GM23338 (cell line): ENCODE measurements at regions not wholly inside any gene's neighbourhood (a gene's known extent, or its start where the extent isn't known, plus 50 kb on each side); places are given as distances from the start of the nearest gene placed in this dataset.

Source experiments
- ATAC-seq: fragments of 200-7000 bp; cut with Tn5 transposase; 3 replicates; pipeline ENCODE4 v1.9.1; 2020
- DNase-seq: peaks from one replicate; pipeline ENCODE4 v3.0.0-alpha.2; 2015; ENCODE audit warnings: low spot score
- H2AFZ ChIP-seq: fragments of 200-600 bp; sonication (generic); 2 replicates; pipeline ENCODE4 v1.8.0; 2016; ENCODE audit warnings: antibody characterized with exemption, mild to moderate bottlenecking, moderate library complexity
- H3F3A ChIP-seq: fragments of 200-600 bp; sonication (generic); replicated peaks from 2 replicates; pipeline ENCODE4 v1.8.0; 2017; ENCODE audit warnings: antibody characterized with exemption, mixed run types, low read depth
- H3K27ac ChIP-seq: fragments of 200-600 bp; sonication (generic); 2 replicates; pipeline ENCODE4 v1.6.1; 2016; ENCODE audit warnings: low read depth
- H3K27me3 ChIP-seq: fragments of 200-600 bp; sonication (generic); 2 replicates; pipeline ENCODE4 v1.8.0; 2016; ENCODE audit warnings: mild to moderate bottlenecking, mixed run types, moderate library complexity; ENCODE audit not compliant: insufficient read depth
- H3K36me3 ChIP-seq: fragments of 200-600 bp; sonication (generic); 2 replicates; pipeline ENCODE4 v1.8.0; 2016; ENCODE audit warnings: mild to moderate bottlenecking; ENCODE audit not compliant: insufficient read depth
- H3K4me1 ChIP-seq: fragments of 200-600 bp; sonication (generic); 2 replicates; pipeline ENCODE4 v1.8.0; 2016; ENCODE audit warnings: mild to moderate bottlenecking, moderate library complexity; ENCODE audit not compliant: insufficient read depth
- H3K4me2 ChIP-seq: fragments of 200-600 bp; sonication (generic); 2 replicates; pipeline ENCODE4 v1.7.1; 2017; ENCODE audit warnings: mixed run types
- H3K4me3 ChIP-seq: fragments of 200-600 bp; sonication (generic); 2 replicates; pipeline ENCODE4 v1.6.1; 2016; ENCODE audit warnings: mixed run types
- H3K79me2 ChIP-seq: fragments of 200-600 bp; sonication (generic); replicated peaks from 2 replicates; pipeline ENCODE4 v1.8.0; 2017; ENCODE audit warnings: mild to moderate bottlenecking; ENCODE audit not compliant: insufficient read depth
- H3K9me2 ChIP-seq: fragments of 200-600 bp; sonication (generic); 2 replicates; pipeline ENCODE4 v1.8.0; 2017; ENCODE audit not compliant: insufficient read depth
- H4K20me1 ChIP-seq: fragments of 200-600 bp; sonication (generic); replicated peaks from 2 replicates; pipeline ENCODE4 v1.8.0; 2017; ENCODE audit warnings: mild to moderate bottlenecking; ENCODE audit not compliant: insufficient read depth
- H3K27ac Mint-ChIP-seq: 2 replicates; pipeline ENCODE4 v1.8.0; 2020; ENCODE audit warnings: inconsistent platforms, mild to moderate bottlenecking, moderate library complexity, mixed read lengths
- H3K27me3 Mint-ChIP-seq: 3 replicates; pipeline ENCODE4 v1.8.0; 2022; ENCODE audit warnings: low read depth, mild to moderate bottlenecking, moderate library complexity, mixed read lengths, inconsistent platforms; ENCODE audit not compliant: insufficient read depth, poor library complexity
- H3K36me3 Mint-ChIP-seq: 3 replicates; pipeline ENCODE4 v1.8.0; 2021; ENCODE audit warnings: low read depth, mild to moderate bottlenecking, inconsistent platforms, moderate library complexity, mixed read lengths
- H3K4me1 Mint-ChIP-seq: 3 replicates; pipeline ENCODE4 v1.8.0; 2020; ENCODE audit warnings: mild to moderate bottlenecking, inconsistent platforms, mixed read lengths
- H3K4me3 Mint-ChIP-seq: 3 replicates; pipeline ENCODE4 v1.8.0; 2021; ENCODE audit warnings: moderate library complexity, mild to moderate bottlenecking, inconsistent platforms, mixed read lengths
- H3K9me3 Mint-ChIP-seq: 3 replicates; pipeline ENCODE4 v1.8.0; 2020; ENCODE audit warnings: moderate library complexity, mild to moderate bottlenecking, inconsistent platforms, mixed read lengths
- CREB1 ChIP-seq: fragments of 250-450 bp; sonication (Bioruptor Pico); IDR thresholded peaks from 2 replicates; pipeline ENCODE4 v1.5.0; 2020; ENCODE audit warnings: low read depth, mild to moderate bottlenecking, moderate library complexity
- EZH2phosphoT487 ChIP-seq: fragments of 200-600 bp; sonication (generic); IDR thresholded peaks from one replicate; pipeline ENCODE4 v1.8.1; 2018; ENCODE audit warnings: antibody characterized with exemption; ENCODE audit not compliant: unreplicated experiment
- JUNB ChIP-seq: IDR thresholded peaks from one replicate; pipeline ENCODE4 v1.6.1; 2016; ENCODE audit warnings: antibody characterized with exemption; ENCODE audit not compliant: unreplicated experiment
- NANOG ChIP-seq: IDR thresholded peaks from 2 replicates; pipeline ENCODE4 v1.6.1; 2016; ENCODE audit warnings: antibody characterized with exemption, borderline replicate concordance
- POLR2AphosphoS5 ChIP-seq: IDR thresholded peaks from 2 replicates; pipeline ENCODE4 v1.6.1; 2016; ENCODE audit warnings: antibody characterized with exemption, low read depth
- STAT1 ChIP-seq: IDR thresholded peaks from one replicate; pipeline ENCODE4 v1.6.1; 2016; ENCODE audit warnings: antibody characterized with exemption; ENCODE audit not compliant: unreplicated experiment
- ZNF114 ChIP-seq: fragments of 250-450 bp; sonication (Bioruptor Pico); IDR thresholded peaks from 2 replicates; pipeline ENCODE4 v1.5.0; 2020; ENCODE audit warnings: mild to moderate bottlenecking, moderate library complexity
- ZNF331 ChIP-seq: fragments of 250-450 bp; sonication (Bioruptor Pico); IDR thresholded peaks from 2 replicates; pipeline ENCODE4 v1.5.0; 2020; ENCODE audit warnings: low read depth, mild to moderate bottlenecking, moderate library complexity
- ZNF462 ChIP-seq: fragments of 250-450 bp; sonication (Bioruptor Pico); IDR thresholded peaks from 2 replicates; pipeline ENCODE4 v1.5.0; 2020; ENCODE audit warnings: mild to moderate bottlenecking, moderate library complexity
- TF ChIP-seq, protein P1 (sequence below): IDR thresholded peaks from one replicate; pipeline ENCODE4 v1.6.1; 2018; ENCODE audit warnings: antibody characterized with exemption; ENCODE audit not compliant: unreplicated experiment
- TF ChIP-seq, protein P2 (sequence below): IDR thresholded peaks from 2 replicates; pipeline ENCODE4 v1.6.1; 2016; ENCODE audit warnings: antibody characterized with exemption

DNA sequence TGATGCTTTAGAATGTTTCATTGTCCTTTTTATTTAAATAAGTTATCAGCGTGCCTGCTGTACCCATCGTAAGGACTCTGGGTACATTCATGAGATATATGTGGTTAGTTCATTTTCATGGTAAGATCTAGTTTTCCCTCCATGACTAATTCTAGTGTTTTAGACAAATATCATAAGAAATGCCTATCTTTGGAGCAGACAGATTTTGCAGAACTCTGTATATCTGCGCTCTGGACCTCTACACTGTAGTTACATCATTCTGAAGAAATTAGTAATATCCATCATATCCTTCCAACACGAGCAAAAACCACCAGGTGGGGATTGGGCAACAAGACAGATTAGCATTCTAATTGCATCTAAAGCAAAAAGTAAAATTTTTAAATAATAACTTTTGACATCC lies 499.2 kb downstream of the SETD4 start (continued):
- TF ChIP-seq CREB1 (no peak), STAT1 (no peak), ZNF114 (CRISPR knock-in tag) (no peak), NANOG (no peak), EZH2phosphoT487 (no peak), ZNF462 (CRISPR knock-in tag) (no peak)

GRCh38 chr21:35559829-35560225 lies 500.5 kb downstream of the SETD4 start:
- Mint-ChIP-seq H3K27ac (no peak overlapping the region), H3K36me3 (no peaks in the 10 kb centered on the region; the same call in 2 of the 3 replicates), H3K4me3 (no peak overlapping the region), H3K27me3 (no peaks in the 10 kb centered on the region), H3K4me1 (peaks cover 8% of the 10 kb centered on the region), H3K9me3 (no peaks in the 10 kb centered on the region)
- Histone ChIP-seq H3K4me3 (no peak overlapping the region), H2AFZ (no peak overlapping the region), H3K27me3 (no peaks in the 10 kb centered on the region), H3K4me2 (no peak overlapping the region), H3K4me1 (0 out of 2 replicates have a peak, but pooled peaks cover 16% of the 10 kb centered on the region), H4K20me1 (no peaks in the 10 kb centered on the region), H3K27ac (no peak overlapping the region), H3F3A (no peaks in the 10 kb centered on the region), H3K9me2 (peaks cover 12% of the 10 kb centered on the region; the same call in 1 of the 2 replicates), H3K36me3 (no peaks in the 10 kb centered on the region), H3K79me2 (no peaks in the 10 kb centered on the region)
- DNase-seq: no peak
- ATAC-seq: no peak
- TF ChIP-seq ZNF331 (no peak), ZNF114 (CRISPR knock-in tag) (no peak), STAT1 (no peak), JUNB (no peak), EZH2phosphoT487 (no peak), POLR2AphosphoS5 (no peak)
- TF ChIP-seq, protein P1, sequence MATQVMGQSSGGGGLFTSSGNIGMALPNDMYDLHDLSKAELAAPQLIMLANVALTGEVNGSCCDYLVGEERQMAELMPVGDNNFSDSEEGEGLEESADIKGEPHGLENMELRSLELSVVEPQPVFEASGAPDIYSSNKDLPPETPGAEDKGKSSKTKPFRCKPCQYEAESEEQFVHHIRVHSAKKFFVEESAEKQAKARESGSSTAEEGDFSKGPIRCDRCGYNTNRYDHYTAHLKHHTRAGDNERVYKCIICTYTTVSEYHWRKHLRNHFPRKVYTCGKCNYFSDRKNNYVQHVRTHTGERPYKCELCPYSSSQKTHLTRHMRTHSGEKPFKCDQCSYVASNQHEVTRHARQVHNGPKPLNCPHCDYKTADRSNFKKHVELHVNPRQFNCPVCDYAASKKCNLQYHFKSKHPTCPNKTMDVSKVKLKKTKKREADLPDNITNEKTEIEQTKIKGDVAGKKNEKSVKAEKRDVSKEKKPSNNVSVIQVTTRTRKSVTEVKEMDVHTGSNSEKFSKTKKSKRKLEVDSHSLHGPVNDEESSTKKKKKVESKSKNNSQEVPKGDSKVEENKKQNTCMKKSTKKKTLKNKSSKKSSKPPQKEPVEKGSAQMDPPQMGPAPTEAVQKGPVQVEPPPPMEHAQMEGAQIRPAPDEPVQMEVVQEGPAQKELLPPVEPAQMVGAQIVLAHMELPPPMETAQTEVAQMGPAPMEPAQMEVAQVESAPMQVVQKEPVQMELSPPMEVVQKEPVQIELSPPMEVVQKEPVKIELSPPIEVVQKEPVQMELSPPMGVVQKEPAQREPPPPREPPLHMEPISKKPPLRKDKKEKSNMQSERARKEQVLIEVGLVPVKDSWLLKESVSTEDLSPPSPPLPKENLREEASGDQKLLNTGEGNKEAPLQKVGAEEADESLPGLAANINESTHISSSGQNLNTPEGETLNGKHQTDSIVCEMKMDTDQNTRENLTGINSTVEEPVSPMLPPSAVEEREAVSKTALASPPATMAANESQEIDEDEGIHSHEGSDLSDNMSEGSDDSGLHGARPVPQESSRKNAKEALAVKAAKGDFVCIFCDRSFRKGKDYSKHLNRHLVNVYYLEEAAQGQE: no peak
- TF ChIP-seq, protein P2, sequence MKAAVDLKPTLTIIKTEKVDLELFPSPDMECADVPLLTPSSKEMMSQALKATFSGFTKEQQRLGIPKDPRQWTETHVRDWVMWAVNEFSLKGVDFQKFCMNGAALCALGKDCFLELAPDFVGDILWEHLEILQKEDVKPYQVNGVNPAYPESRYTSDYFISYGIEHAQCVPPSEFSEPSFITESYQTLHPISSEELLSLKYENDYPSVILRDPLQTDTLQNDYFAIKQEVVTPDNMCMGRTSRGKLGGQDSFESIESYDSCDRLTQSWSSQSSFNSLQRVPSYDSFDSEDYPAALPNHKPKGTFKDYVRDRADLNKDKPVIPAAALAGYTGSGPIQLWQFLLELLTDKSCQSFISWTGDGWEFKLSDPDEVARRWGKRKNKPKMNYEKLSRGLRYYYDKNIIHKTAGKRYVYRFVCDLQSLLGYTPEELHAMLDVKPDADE: no peak
